Liver (tissue), 8 donors: ENCODE measurements at regions not wholly inside any gene's neighbourhood (a gene's known extent, or its start where the extent isn't known, plus 50 kb on each side); places are given as distances from the start of the nearest gene placed in this dataset.

Experiments
- DNase-seq: peaks from one replicate; pipeline ENCODE4 v3.0.0-alpha.2; 2017; ENCODE audit warnings: low spot score
- H3K27ac ChIP-seq, 2 donors: one replicate each; pipeline ENCODE4 v1.7.0; 2013; ENCODE audit warnings: inconsistent platforms in 2 of 2, low read length in 2 of 2, control low read depth in 1 of 2, low read depth in 1 of 2, mild to moderate bottlenecking in 1 of 2
- H3K27me3 ChIP-seq, 4 donors: one replicate each; pipeline versions ENCODE4 v1.6.1 to v1.7.0; 2013; ENCODE audit warnings: low read length in 3 of 4, inconsistent platforms in 1 of 4, mild to moderate bottlenecking in 1 of 4, moderate library complexity in 1 of 4; ENCODE audit not compliant: control insufficient read depth in 4 of 4, insufficient read depth in 4 of 4
- H3K36me3 ChIP-seq, 4 donors: one replicate each; pipeline versions ENCODE4 v1.6.1 to v1.7.0; 2013; ENCODE audit warnings: low read length in 3 of 4, mild to moderate bottlenecking in 3 of 4, low read depth in 1 of 4, moderate library complexity in 1 of 4; ENCODE audit not compliant: control insufficient read depth in 4 of 4, insufficient read depth in 3 of 4
- H3K4me1 ChIP-seq, 4 donors: one replicate each; pipeline versions ENCODE4 v1.6.1 to v1.7.0; 2013; ENCODE audit warnings: low read length in 3 of 4, mild to moderate bottlenecking in 3 of 4, moderate library complexity in 1 of 4; ENCODE audit not compliant: control insufficient read depth in 4 of 4, insufficient read depth in 4 of 4
- H3K4me3 ChIP-seq, 3 donors: one replicate each; pipeline versions ENCODE4 v1.6.1 to v1.7.0; 2013; ENCODE audit warnings: low read length in 3 of 3, control low read depth in 1 of 3, low read depth in 1 of 3, mild to moderate bottlenecking in 1 of 3
- H3K9ac ChIP-seq, 2 donors: one replicate each; pipeline ENCODE4 v1.7.0; 2013; ENCODE audit warnings: low read length in 2 of 2, mild to moderate bottlenecking in 2 of 2, moderate library complexity in 2 of 2, control low read depth in 1 of 2, low read depth in 1 of 2
- H3K9me3 ChIP-seq, 4 donors: one replicate each; pipeline versions ENCODE4 v1.6.1 to v1.7.0; 2013; ENCODE audit warnings: low read length in 3 of 4; ENCODE audit not compliant: control insufficient read depth in 4 of 4
- EGR1 ChIP-seq, 2 donors: IDR thresholded peaks; 2 replicates each; pipeline ENCODE4 v1.6.1; 2016 to 2018; ENCODE audit warnings: antibody characterized with exemption in 2 of 2, low read depth in 2 of 2
- FOXA1 ChIP-seq: IDR thresholded peaks from 2 replicates; pipeline ENCODE4 v1.6.1; 2016; ENCODE audit warnings: antibody characterized with exemption
- FOXA2 ChIP-seq: IDR thresholded peaks from 2 replicates; pipeline ENCODE4 v1.6.1; 2016; ENCODE audit warnings: antibody characterized with exemption
- GABPA ChIP-seq, 2 donors: IDR thresholded peaks in 1 of 2; conservative IDR thresholded peaks in 1 of 2; 2 replicates each; pipeline ENCODE4 v1.6.1; 2016; ENCODE audit warnings: antibody characterized with exemption in 2 of 2, mild to moderate bottlenecking in 1 of 2, moderate library complexity in 1 of 2
- HNF4A ChIP-seq, 2 donors: conservative IDR thresholded peaks; 2 replicates each; pipeline ENCODE4 v1.6.1; 2016; ENCODE audit warnings: antibody characterized with exemption in 2 of 2, mild to moderate bottlenecking in 2 of 2
- HNF4G ChIP-seq: IDR thresholded peaks from 2 replicates; pipeline ENCODE4 v1.6.1; 2016; ENCODE audit warnings: antibody characterized with exemption
- JUND ChIP-seq, 2 donors: IDR thresholded peaks; 2 replicates each; pipeline ENCODE4 v1.6.1; 2016; ENCODE audit warnings: antibody characterized with exemption in 2 of 2
- NR2F2 ChIP-seq: IDR thresholded peaks from 2 replicates; pipeline ENCODE4 v1.6.1; 2016; ENCODE audit warnings: antibody characterized with exemption
- RAD21 ChIP-seq, 2 donors: IDR thresholded peaks; 2 replicates each; pipeline ENCODE4 v1.6.1; 2016; ENCODE audit warnings: antibody characterized with exemption in 2 of 2, mild to moderate bottlenecking in 2 of 2
- RXRA ChIP-seq, 2 donors: IDR thresholded peaks; 2 replicates each; pipeline ENCODE4 v1.6.1; 2017 to 2018; ENCODE audit warnings: antibody characterized with exemption in 2 of 2, mild to moderate bottlenecking in 1 of 2
- SP1 ChIP-seq: IDR thresholded peaks from 2 replicates; pipeline ENCODE4 v1.6.1; 2018; ENCODE audit warnings: antibody characterized with exemption, mild to moderate bottlenecking
- TAF1 ChIP-seq: conservative IDR thresholded peaks from 2 replicates; pipeline ENCODE4 v1.6.1; 2016; ENCODE audit warnings: antibody characterized with exemption, mild to moderate bottlenecking
- YY1 ChIP-seq: IDR thresholded peaks from 2 replicates; pipeline ENCODE4 v1.6.1; 2016; ENCODE audit warnings: antibody characterized with exemption, mild to moderate bottlenecking
- WGBS: extraction: QIAGEN DNeasy Blood & Tissue Kit; methylation state at CpG from one replicate; pipeline ENCODE4 v1.1.7; 2013; 5-methylcytosine and 5-hydroxymethylcytosine counted together
- TF ChIP-seq, protein P1 (sequence below): fragments of 150-350 bp; IDR thresholded peaks from 2 replicates; pipeline ENCODE4 v1.5.1; 2017; ENCODE audit warnings: improper control_type of control experiment, low read depth, low read length; ENCODE audit not compliant: missing input control
- TF ChIP-seq, protein P2 (sequence below): IDR thresholded peaks from 2 replicates; pipeline ENCODE4 v1.6.1; 2016; ENCODE audit warnings: antibody characterized with exemption
- TF ChIP-seq, protein P3 (sequence below): IDR thresholded peaks from 2 replicates; pipeline ENCODE4 v1.6.1; 2016; ENCODE audit warnings: antibody characterized with exemption
- donor health status: healthy.
- donor health status: healthy.
- donor health status: healthy.
- donor health status: healthy.
- donor health status: healthy.

DNA sequence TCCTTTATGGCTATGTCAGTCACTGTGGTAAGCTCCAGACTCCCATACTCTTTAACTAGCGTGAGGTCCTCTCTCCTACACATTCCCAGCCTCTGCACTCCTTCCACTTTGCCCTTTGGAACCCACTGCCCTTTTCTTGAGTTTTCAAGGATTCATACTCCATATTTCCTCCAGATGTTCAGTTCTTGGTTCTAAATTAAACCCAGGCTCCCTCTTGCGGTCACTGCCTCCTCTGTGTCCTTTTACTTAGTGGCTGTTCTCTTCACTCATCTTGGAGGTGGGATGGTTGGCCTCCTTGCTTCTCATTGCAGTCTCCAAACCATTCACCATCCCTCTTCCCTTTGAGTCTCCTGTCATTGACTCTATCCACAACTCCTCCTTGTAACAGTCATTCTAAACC is 208.1 kb downstream of the TGFB2 start:
- Histone ChIP-seq H3K36me3 (no peaks in the 10 kb centered on the region), H3K4me1 (no peaks in the 10 kb centered on the region), H3K9ac (no peak overlapping the region), H3K27me3 (no peaks in the 10 kb centered on the region), H3K27ac (no peak overlapping the region), H3K4me3 (no peak overlapping the region), H3K9me3 (no peaks in the 10 kb centered on the region)
- 91% methylated on average over 2 of the region's 2 CpGs for WGBS
- no peak for TF ChIP-seq GABPA (IDR thresholded peaks at IDR 0.05 in 1 of 2, conservative IDR thresholded peaks at IDR 0.05 in 1 of 2)
- TF ChIP-seq, protein P1, sequence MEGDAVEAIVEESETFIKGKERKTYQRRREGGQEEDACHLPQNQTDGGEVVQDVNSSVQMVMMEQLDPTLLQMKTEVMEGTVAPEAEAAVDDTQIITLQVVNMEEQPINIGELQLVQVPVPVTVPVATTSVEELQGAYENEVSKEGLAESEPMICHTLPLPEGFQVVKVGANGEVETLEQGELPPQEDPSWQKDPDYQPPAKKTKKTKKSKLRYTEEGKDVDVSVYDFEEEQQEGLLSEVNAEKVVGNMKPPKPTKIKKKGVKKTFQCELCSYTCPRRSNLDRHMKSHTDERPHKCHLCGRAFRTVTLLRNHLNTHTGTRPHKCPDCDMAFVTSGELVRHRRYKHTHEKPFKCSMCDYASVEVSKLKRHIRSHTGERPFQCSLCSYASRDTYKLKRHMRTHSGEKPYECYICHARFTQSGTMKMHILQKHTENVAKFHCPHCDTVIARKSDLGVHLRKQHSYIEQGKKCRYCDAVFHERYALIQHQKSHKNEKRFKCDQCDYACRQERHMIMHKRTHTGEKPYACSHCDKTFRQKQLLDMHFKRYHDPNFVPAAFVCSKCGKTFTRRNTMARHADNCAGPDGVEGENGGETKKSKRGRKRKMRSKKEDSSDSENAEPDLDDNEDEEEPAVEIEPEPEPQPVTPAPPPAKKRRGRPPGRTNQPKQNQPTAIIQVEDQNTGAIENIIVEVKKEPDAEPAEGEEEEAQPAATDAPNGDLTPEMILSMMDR, result no peak
- no peak for TF ChIP-seq RXRA (IDR thresholded peaks at IDR 0.05)
- no peak for TF ChIP-seq NR2F2
- no peak for TF ChIP-seq RAD21 (IDR thresholded peaks at IDR 0.05)
- TF ChIP-seq, protein P2, sequence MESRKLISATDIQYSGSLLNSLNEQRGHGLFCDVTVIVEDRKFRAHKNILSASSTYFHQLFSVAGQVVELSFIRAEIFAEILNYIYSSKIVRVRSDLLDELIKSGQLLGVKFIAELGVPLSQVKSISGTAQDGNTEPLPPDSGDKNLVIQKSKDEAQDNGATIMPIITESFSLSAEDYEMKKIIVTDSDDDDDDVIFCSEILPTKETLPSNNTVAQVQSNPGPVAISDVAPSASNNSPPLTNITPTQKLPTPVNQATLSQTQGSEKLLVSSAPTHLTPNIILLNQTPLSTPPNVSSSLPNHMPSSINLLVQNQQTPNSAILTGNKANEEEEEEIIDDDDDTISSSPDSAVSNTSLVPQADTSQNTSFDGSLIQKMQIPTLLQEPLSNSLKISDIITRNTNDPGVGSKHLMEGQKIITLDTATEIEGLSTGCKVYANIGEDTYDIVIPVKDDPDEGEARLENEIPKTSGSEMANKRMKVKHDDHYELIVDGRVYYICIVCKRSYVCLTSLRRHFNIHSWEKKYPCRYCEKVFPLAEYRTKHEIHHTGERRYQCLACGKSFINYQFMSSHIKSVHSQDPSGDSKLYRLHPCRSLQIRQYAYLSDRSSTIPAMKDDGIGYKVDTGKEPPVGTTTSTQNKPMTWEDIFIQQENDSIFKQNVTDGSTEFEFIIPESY, result no peak
- no peak for TF ChIP-seq HNF4A (conservative IDR thresholded peaks at IDR 0.05)
- DNase-seq, result no peak

DNA sequence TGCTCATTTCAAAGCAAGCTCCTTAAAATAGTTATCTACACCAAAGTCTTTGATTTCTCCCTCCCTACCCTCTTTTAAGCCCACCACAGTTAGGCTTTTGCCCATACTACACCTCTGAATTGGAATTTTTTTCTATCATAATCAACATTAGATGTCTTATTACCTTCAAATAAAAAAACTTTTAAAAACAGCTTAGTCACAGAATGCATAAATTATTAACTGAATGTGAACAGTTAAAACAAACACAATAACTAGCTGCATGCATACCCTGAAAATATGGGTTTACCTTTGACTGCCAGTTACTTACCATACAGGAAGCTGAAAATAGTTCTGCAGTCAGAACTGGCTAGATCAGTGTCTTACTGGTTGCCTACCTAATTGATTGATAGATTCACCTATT is 210.9 kb downstream of the TGFB2 start:
- no peak overlapping the region for H3K4me3 ChIP-seq
- H3K9ac ChIP-seq, result no peak overlapping the region
- H3K36me3 ChIP-seq, result no peaks in the 10 kb centered on the region
- H3K4me1 ChIP-seq, result no peaks in the 10 kb centered on the region
- TF ChIP-seq EGR1 (IDR thresholded peaks at IDR 0.05; ENCODE audit: low read depth in 2 of 2) (no peak), GABPA (IDR thresholded peaks at IDR 0.05 in 1 of 2, conservative IDR thresholded peaks at IDR 0.05 in 1 of 2) (no peak), HNF4A (conservative IDR thresholded peaks at IDR 0.05) (no peak), HNF4G (no peak), JUND (IDR thresholded peaks at IDR 0.05) (no peak), RAD21 (IDR thresholded peaks at IDR 0.05) (no peak), FOXA2 (no peak), YY1 (no peak), NR2F2 (no peak), SP1 (no peak), RXRA (IDR thresholded peaks at IDR 0.05) (no peak), TAF1 (no peak), FOXA1 (no peak)
- TF ChIP-seq, protein P3, sequence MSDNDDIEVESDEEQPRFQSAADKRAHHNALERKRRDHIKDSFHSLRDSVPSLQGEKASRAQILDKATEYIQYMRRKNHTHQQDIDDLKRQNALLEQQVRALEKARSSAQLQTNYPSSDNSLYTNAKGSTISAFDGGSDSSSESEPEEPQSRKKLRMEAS, result no peak
- TF ChIP-seq, protein P1, result no peak
- TF ChIP-seq, protein P2, result no peak
- no peak for DNase-seq
- H3K27me3 ChIP-seq, result no peaks in the 10 kb centered on the region
- no peaks in the 10 kb centered on the region for H3K9me3 ChIP-seq
- H3K27ac ChIP-seq, result no peak overlapping the region
